GM23338 (cell line): ENCODE measurements at regions not wholly inside any gene's neighbourhood (a gene's known extent, or its start where the extent isn't known, plus 50 kb on each side); places are given as distances from the start of the nearest gene placed in this dataset.

Source experiments
- ATAC-seq: fragments of 200-7000 bp; cut with Tn5 transposase; 3 replicates; pipeline ENCODE4 v1.9.1; 2020
- DNase-seq: peaks from one replicate; pipeline ENCODE4 v3.0.0-alpha.2; 2015; ENCODE audit warnings: low spot score
- H2AFZ ChIP-seq: fragments of 200-600 bp; sonication (generic); 2 replicates; pipeline ENCODE4 v1.8.0; 2016; ENCODE audit warnings: antibody characterized with exemption, mild to moderate bottlenecking, moderate library complexity
- H3F3A ChIP-seq: fragments of 200-600 bp; sonication (generic); replicated peaks from 2 replicates; pipeline ENCODE4 v1.8.0; 2017; ENCODE audit warnings: antibody characterized with exemption, mixed run types, low read depth
- H3K27ac ChIP-seq: fragments of 200-600 bp; sonication (generic); 2 replicates; pipeline ENCODE4 v1.6.1; 2016; ENCODE audit warnings: low read depth
- H3K27me3 ChIP-seq: fragments of 200-600 bp; sonication (generic); 2 replicates; pipeline ENCODE4 v1.8.0; 2016; ENCODE audit warnings: mild to moderate bottlenecking, mixed run types, moderate library complexity; ENCODE audit not compliant: insufficient read depth
- H3K36me3 ChIP-seq: fragments of 200-600 bp; sonication (generic); 2 replicates; pipeline ENCODE4 v1.8.0; 2016; ENCODE audit warnings: mild to moderate bottlenecking; ENCODE audit not compliant: insufficient read depth
- H3K4me1 ChIP-seq: fragments of 200-600 bp; sonication (generic); 2 replicates; pipeline ENCODE4 v1.8.0; 2016; ENCODE audit warnings: mild to moderate bottlenecking, moderate library complexity; ENCODE audit not compliant: insufficient read depth
- H3K4me2 ChIP-seq: fragments of 200-600 bp; sonication (generic); 2 replicates; pipeline ENCODE4 v1.7.1; 2017; ENCODE audit warnings: mixed run types
- H3K4me3 ChIP-seq: fragments of 200-600 bp; sonication (generic); 2 replicates; pipeline ENCODE4 v1.6.1; 2016; ENCODE audit warnings: mixed run types
- H3K79me2 ChIP-seq: fragments of 200-600 bp; sonication (generic); replicated peaks from 2 replicates; pipeline ENCODE4 v1.8.0; 2017; ENCODE audit warnings: mild to moderate bottlenecking; ENCODE audit not compliant: insufficient read depth
- H3K9me2 ChIP-seq: fragments of 200-600 bp; sonication (generic); 2 replicates; pipeline ENCODE4 v1.8.0; 2017; ENCODE audit not compliant: insufficient read depth
- H4K20me1 ChIP-seq: fragments of 200-600 bp; sonication (generic); replicated peaks from 2 replicates; pipeline ENCODE4 v1.8.0; 2017; ENCODE audit warnings: mild to moderate bottlenecking; ENCODE audit not compliant: insufficient read depth
- H3K27ac Mint-ChIP-seq: 2 replicates; pipeline ENCODE4 v1.8.0; 2020; ENCODE audit warnings: inconsistent platforms, mild to moderate bottlenecking, moderate library complexity, mixed read lengths
- H3K27me3 Mint-ChIP-seq: 3 replicates; pipeline ENCODE4 v1.8.0; 2022; ENCODE audit warnings: low read depth, mild to moderate bottlenecking, moderate library complexity, mixed read lengths, inconsistent platforms; ENCODE audit not compliant: insufficient read depth, poor library complexity
- H3K36me3 Mint-ChIP-seq: 3 replicates; pipeline ENCODE4 v1.8.0; 2021; ENCODE audit warnings: low read depth, mild to moderate bottlenecking, inconsistent platforms, moderate library complexity, mixed read lengths
- H3K4me1 Mint-ChIP-seq: 3 replicates; pipeline ENCODE4 v1.8.0; 2020; ENCODE audit warnings: mild to moderate bottlenecking, inconsistent platforms, mixed read lengths
- H3K4me3 Mint-ChIP-seq: 3 replicates; pipeline ENCODE4 v1.8.0; 2021; ENCODE audit warnings: moderate library complexity, mild to moderate bottlenecking, inconsistent platforms, mixed read lengths
- H3K9me3 Mint-ChIP-seq: 3 replicates; pipeline ENCODE4 v1.8.0; 2020; ENCODE audit warnings: moderate library complexity, mild to moderate bottlenecking, inconsistent platforms, mixed read lengths
- CREB1 ChIP-seq: fragments of 250-450 bp; sonication (Bioruptor Pico); IDR thresholded peaks from 2 replicates; pipeline ENCODE4 v1.5.0; 2020; ENCODE audit warnings: low read depth, mild to moderate bottlenecking, moderate library complexity
- EZH2 ChIP-seq: fragments of 200-600 bp; sonication (generic); IDR thresholded peaks from one replicate; pipeline ENCODE4 v1.8.0; 2017; ENCODE audit warnings: antibody characterized with exemption, mild to moderate bottlenecking, low read depth; ENCODE audit not compliant: unreplicated experiment
- EZH2phosphoT487 ChIP-seq: fragments of 200-600 bp; sonication (generic); IDR thresholded peaks from one replicate; pipeline ENCODE4 v1.8.1; 2018; ENCODE audit warnings: antibody characterized with exemption; ENCODE audit not compliant: unreplicated experiment
- JUNB ChIP-seq: IDR thresholded peaks from one replicate; pipeline ENCODE4 v1.6.1; 2016; ENCODE audit warnings: antibody characterized with exemption; ENCODE audit not compliant: unreplicated experiment
- NANOG ChIP-seq: IDR thresholded peaks from 2 replicates; pipeline ENCODE4 v1.6.1; 2016; ENCODE audit warnings: antibody characterized with exemption, borderline replicate concordance
- POLR2AphosphoS5 ChIP-seq: IDR thresholded peaks from 2 replicates; pipeline ENCODE4 v1.6.1; 2016; ENCODE audit warnings: antibody characterized with exemption, low read depth
- REST ChIP-seq: IDR thresholded peaks from one replicate; pipeline ENCODE4 v1.6.1; 2018; ENCODE audit warnings: antibody characterized with exemption; ENCODE audit not compliant: unreplicated experiment
- STAT1 ChIP-seq: IDR thresholded peaks from one replicate; pipeline ENCODE4 v1.6.1; 2016; ENCODE audit warnings: antibody characterized with exemption; ENCODE audit not compliant: unreplicated experiment
- ZNF114 ChIP-seq: fragments of 250-450 bp; sonication (Bioruptor Pico); IDR thresholded peaks from 2 replicates; pipeline ENCODE4 v1.5.0; 2020; ENCODE audit warnings: mild to moderate bottlenecking, moderate library complexity
- ZNF331 ChIP-seq: fragments of 250-450 bp; sonication (Bioruptor Pico); IDR thresholded peaks from 2 replicates; pipeline ENCODE4 v1.5.0; 2020; ENCODE audit warnings: low read depth, mild to moderate bottlenecking, moderate library complexity
- TF ChIP-seq, protein P1 (sequence below): fragments of 250-450 bp; sonication (Bioruptor Pico); IDR thresholded peaks from 2 replicates; pipeline ENCODE4 v1.5.0; 2020; ENCODE audit warnings: mild to moderate bottlenecking, moderate library complexity
- TF ChIP-seq, protein P2 (sequence below): IDR thresholded peaks from 2 replicates; pipeline ENCODE4 v1.6.1; 2016; ENCODE audit warnings: antibody characterized with exemption
- TF ChIP-seq, protein P3 (sequence below), 2 experiments: fragments of 200-600 bp in 1 of 2; sonication (generic) in 1 of 2; conservative IDR thresholded peaks; 2 replicates each; pipeline versions ENCODE4 v1.5.1 to v1.6.1; 2016 to 2017; ENCODE audit warnings: antibody characterized with exemption in 2 of 2, low read depth in 2 of 2, mild to moderate bottlenecking in 2 of 2, moderate library complexity in 1 of 2

DNA sequence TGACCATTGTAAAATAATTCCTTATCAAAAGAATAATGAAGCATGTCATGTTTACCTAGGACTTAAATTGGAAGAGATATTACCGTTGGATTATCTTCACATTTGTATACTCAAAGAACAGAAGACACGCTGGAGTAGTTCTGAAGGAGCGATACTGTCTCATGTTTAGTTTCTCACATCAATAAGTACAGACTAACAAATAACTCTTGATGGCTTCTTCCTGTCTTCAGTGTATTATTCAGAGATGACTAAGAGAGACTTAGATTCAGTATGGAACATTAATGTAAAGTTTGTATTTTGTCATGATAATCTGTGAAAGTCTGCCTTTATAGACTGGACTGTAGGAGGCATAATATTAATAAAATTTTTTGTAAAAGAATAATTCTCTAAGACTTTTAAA lies 72.7 kb downstream of the SPRY1 start:
- H3K9me3 Mint-ChIP-seq, result no peaks in the 10 kb centered on the region
- Histone ChIP-seq H3K36me3 (no peaks in the 10 kb centered on the region), H3K4me3 (no peak overlapping the region), H2AFZ (no peak overlapping the region), H3K27ac (no peak overlapping the region), H4K20me1 (no peaks in the 10 kb centered on the region), H3K27me3 (no peaks in the 10 kb centered on the region), H3K79me2 (no peaks in the 10 kb centered on the region), H3K4me1 (no peaks in the 10 kb centered on the region), H3K4me2 (no peak overlapping the region), H3F3A (no peaks in the 10 kb centered on the region), H3K9me2 (no peaks in the 10 kb centered on the region; the same call in 1 of the 2 replicates)
- H3K4me1 Mint-ChIP-seq, result peaks cover 9% of the 10 kb centered on the region
- TF ChIP-seq REST (no peak), NANOG (no peak), EZH2 (no peak), CREB1 (no peak), ZNF331 (CRISPR knock-in tag) (no peak), POLR2AphosphoS5 (no peak), JUNB (no peak), ZNF114 (CRISPR knock-in tag) (no peak), EZH2phosphoT487 (no peak), STAT1 (no peak)
- TF ChIP-seq, protein P1, sequence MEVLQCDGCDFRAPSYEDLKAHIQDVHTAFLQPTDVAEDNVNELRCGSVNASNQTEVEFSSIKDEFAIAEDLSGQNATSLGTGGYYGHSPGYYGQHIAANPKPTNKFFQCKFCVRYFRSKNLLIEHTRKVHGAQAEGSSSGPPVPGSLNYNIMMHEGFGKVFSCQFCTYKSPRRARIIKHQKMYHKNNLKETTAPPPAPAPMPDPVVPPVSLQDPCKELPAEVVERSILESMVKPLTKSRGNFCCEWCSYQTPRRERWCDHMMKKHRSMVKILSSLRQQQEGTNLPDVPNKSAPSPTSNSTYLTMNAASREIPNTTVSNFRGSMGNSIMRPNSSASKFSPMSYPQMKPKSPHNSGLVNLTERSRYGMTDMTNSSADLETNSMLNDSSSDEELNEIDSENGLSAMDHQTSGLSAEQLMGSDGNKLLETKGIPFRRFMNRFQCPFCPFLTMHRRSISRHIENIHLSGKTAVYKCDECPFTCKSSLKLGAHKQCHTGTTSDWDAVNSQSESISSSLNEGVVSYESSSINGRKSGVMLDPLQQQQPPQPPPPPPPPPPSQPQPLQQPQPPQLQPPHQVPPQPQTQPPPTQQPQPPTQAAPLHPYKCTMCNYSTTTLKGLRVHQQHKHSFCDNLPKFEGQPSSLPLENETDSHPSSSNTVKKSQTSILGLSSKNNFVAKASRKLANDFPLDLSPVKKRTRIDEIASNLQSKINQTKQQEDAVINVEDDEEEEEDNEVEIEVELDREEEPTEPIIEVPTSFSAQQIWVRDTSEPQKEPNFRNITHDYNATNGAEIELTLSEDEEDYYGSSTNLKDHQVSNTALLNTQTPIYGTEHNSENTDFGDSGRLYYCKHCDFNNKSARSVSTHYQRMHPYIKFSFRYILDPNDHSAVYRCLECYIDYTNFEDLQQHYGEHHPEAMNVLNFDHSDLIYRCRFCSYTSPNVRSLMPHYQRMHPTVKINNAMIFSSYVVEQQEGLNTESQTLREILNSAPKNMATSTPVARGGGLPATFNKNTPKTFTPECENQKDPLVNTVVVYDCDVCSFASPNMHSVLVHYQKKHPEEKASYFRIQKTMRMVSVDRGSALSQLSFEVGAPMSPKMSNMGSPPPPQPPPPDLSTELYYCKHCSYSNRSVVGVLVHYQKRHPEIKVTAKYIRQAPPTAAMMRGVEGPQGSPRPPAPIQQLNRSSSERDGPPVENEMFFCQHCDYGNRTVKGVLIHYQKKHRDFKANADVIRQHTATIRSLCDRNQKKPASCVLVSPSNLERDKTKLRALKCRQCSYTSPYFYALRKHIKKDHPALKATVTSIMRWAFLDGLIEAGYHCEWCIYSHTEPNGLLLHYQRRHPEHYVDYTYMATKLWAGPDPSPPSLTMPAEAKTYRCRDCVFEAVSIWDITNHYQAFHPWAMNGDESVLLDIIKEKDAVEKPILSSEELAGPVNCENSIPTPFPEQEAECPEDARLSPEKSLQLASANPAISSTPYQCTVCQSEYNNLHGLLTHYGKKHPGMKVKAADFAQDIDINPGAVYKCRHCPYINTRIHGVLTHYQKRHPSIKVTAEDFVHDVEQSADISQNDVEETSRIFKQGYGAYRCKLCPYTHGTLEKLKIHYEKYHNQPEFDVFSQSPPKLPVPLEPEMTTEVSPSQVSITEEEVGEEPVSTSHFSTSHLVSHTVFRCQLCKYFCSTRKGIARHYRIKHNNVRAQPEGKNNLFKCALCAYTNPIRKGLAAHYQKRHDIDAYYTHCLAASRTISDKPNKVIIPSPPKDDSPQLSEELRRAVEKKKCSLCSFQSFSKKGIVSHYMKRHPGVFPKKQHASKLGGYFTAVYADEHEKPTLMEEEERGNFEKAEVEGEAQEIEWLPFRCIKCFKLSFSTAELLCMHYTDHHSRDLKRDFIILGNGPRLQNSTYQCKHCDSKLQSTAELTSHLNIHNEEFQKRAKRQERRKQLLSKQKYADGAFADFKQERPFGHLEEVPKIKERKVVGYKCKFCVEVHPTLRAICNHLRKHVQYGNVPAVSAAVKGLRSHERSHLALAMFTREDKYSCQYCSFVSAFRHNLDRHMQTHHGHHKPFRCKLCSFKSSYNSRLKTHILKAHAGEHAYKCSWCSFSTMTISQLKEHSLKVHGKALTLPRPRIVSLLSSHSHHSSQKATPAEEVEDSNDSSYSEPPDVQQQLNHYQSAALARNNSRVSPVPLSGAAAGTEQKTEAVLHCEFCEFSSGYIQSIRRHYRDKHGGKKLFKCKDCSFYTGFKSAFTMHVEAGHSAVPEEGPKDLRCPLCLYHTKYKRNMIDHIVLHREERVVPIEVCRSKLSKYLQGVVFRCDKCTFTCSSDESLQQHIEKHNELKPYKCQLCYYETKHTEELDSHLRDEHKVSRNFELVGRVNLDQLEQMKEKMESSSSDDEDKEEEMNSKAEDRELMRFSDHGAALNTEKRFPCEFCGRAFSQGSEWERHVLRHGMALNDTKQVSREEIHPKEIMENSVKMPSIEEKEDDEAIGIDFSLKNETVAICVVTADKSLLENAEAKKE (CRISPR knock-in tag), result no peak
- TF ChIP-seq, protein P2, sequence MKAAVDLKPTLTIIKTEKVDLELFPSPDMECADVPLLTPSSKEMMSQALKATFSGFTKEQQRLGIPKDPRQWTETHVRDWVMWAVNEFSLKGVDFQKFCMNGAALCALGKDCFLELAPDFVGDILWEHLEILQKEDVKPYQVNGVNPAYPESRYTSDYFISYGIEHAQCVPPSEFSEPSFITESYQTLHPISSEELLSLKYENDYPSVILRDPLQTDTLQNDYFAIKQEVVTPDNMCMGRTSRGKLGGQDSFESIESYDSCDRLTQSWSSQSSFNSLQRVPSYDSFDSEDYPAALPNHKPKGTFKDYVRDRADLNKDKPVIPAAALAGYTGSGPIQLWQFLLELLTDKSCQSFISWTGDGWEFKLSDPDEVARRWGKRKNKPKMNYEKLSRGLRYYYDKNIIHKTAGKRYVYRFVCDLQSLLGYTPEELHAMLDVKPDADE, result no peak
- TF ChIP-seq, protein P3, sequence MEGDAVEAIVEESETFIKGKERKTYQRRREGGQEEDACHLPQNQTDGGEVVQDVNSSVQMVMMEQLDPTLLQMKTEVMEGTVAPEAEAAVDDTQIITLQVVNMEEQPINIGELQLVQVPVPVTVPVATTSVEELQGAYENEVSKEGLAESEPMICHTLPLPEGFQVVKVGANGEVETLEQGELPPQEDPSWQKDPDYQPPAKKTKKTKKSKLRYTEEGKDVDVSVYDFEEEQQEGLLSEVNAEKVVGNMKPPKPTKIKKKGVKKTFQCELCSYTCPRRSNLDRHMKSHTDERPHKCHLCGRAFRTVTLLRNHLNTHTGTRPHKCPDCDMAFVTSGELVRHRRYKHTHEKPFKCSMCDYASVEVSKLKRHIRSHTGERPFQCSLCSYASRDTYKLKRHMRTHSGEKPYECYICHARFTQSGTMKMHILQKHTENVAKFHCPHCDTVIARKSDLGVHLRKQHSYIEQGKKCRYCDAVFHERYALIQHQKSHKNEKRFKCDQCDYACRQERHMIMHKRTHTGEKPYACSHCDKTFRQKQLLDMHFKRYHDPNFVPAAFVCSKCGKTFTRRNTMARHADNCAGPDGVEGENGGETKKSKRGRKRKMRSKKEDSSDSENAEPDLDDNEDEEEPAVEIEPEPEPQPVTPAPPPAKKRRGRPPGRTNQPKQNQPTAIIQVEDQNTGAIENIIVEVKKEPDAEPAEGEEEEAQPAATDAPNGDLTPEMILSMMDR (conservative IDR thresholded peaks at IDR 0.05; ENCODE audit: low read depth in 2 of 2), result no peak
- no peak overlapping the region for H3K27ac Mint-ChIP-seq
- no peak overlapping the region for H3K4me3 Mint-ChIP-seq
- ATAC-seq (no peak), DNase-seq (no peak)
- no peaks in the 10 kb centered on the region; the same call in 2 of the 3 replicates for H3K36me3 Mint-ChIP-seq
- no peaks in the 10 kb centered on the region for H3K27me3 Mint-ChIP-seq
